ENCODE measurements at regions not wholly inside any gene's neighbourhood (a gene's known extent, or its start where the extent isn't known, plus 50 kb on each side); places are given as distances from the start of the nearest gene placed in this dataset.

DNA sequence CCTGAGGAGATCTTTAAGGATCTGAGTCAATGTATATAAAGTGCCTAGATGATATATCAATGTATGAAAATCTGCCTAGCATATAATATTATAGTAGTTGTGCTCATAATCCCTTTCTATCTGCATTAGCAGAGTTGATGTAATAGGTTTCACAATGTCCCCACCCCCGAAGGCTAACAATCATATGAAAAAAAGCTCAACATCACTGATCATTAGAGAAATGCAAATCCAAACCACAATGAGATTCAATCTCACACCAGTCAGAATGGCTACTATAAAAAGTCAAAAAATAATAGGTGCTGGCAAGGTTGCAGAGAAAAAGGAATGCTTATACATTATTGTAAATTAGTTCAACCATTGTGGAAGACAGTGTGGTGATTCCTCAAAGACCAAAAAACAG, 147.8 kb upstream of the DPT start:
- DNase-seq, result no peak
- peaks cover 0 to 11% (median 5%) of the 10 kb centered on the region in 4 donors for H3K4me1 ChIP-seq
- in situ Hi-C loops (cut with MboI; ENCODE audit: low pct_ligation_motif_present in 1 of 4, low pct_unique_long_range_greater_than_20kb in 1 of 4, low sequenced_read_pairs in 3 of 4) (no loop called here), intact Hi-C loops (cut with DNase I; ENCODE audit: low total_unique reads) (no loop called here)
- H3K9me3 ChIP-seq, result no peaks in the 10 kb centered on the region
- TF ChIP-seq POLR2AphosphoS5 (IDR thresholded peaks at IDR 0.05) (no peak), CTCF (IDR thresholded peaks at IDR 0.05) (no peak), POLR2A (IDR thresholded peaks at IDR 0.05) (no peak), EP300 (IDR thresholded peaks at IDR 0.05; ENCODE audit: low read depth) (no peak)
- no peaks in the 10 kb centered on the region for H3K36me3 ChIP-seq
- WGBS, 2 donors (ENCODE audit: low coverage in 1 of 2), result 83 to 92% methylated on average over 1 of the region's 1 CpG
- H3K4me3 ChIP-seq, result no peak overlapping the region
- H3K27ac ChIP-seq, result no peak overlapping the region
- no peaks in the 10 kb centered on the region for H3K27me3 ChIP-seq

DNA sequence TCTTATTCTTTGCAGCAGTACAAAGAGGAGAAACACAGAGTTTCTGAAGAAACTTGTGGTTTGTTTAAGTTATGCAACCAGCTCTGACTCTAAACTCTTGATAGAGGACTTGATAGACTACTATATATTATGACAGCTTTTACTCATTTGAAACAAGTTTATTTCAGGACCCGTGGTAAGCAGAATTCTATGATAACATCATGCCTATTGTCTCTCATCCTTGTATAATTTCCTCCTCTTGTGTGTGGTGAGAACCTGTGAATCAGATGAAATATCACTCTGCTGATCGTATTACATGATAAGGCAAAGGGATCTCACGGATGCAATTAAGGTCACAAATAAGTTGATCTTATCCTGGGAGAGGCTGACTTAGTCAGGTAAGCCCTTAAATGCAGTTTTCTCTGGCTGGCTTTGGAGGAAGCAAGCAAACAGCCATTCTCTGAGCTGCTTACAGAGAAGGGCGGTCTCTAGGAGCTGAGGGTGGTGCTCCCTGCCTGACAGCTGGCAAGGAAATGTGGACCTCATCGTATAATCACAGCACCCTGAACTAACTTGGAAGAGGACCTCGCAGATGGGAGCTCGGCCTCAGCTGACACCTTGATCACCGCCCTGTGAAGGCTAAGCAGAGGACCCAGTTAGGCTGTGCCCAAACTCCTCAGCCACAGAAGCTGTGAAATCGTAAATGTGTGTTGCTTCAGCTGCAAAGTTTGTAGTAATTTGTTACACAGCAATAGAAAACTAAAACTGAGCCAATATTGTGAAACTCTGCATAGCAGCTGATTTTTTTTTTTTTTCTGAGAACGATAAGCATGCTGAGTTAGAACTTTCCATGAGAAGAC, 151.1 kb upstream of the DPT start:
- Histone ChIP-seq H3K9me3 (no peaks in the 10 kb centered on the region), H3K27me3 (no peaks in the 10 kb centered on the region), H3K4me1 (peaks cover 0 to 11% (median 5%) of the 10 kb centered on the region in 4 donors), H3K27ac (peak overlapping the region; percentile 0 to 42 (median 26)), H3K4me3 (no peak overlapping the region), H3K36me3 (no peaks in the 10 kb centered on the region)
- in situ Hi-C loops (cut with MboI; ENCODE audit: low pct_ligation_motif_present in 1 of 4, low pct_unique_long_range_greater_than_20kb in 1 of 4, low sequenced_read_pairs in 3 of 4) (no loop called here), intact Hi-C loops (cut with DNase I; ENCODE audit: low total_unique reads) (no loop called here)
- 38 to 41% methylated on average over 4 to 10 of the region's 10 CpGs for WGBS, 2 donors (ENCODE audit: low coverage in 1 of 2)
- TF ChIP-seq EP300 (IDR thresholded peaks at IDR 0.05; ENCODE audit: low read depth) (no peak), POLR2AphosphoS5 (IDR thresholded peaks at IDR 0.05) (peak in 1 of 3 donors; percentile 37)
- peak; percentile 32 for DNase-seq

GRCh38 chr1:168881656-168882260, 152.8 kb upstream of the DPT start:
- in situ Hi-C loops (cut with MboI; ENCODE audit: low pct_ligation_motif_present in 1 of 4, low pct_unique_long_range_greater_than_20kb in 1 of 4, low sequenced_read_pairs in 3 of 4), result no loop called here
- 89 to 92% methylated on average over 2 of the region's 2 CpGs for WGBS, 2 donors (ENCODE audit: low coverage in 1 of 2)
- no peak for TF ChIP-seq POLR2A (IDR thresholded peaks at IDR 0.05)
- no peak for TF ChIP-seq CTCF (IDR thresholded peaks at IDR 0.05)
- Histone ChIP-seq H3K36me3 (no peaks in the 10 kb centered on the region), H3K27me3 (no peaks in the 10 kb centered on the region), H3K4me3 (no peak overlapping the region), H3K27ac (no peak overlapping the region), H3K9me3 (no peaks in the 10 kb centered on the region), H3K4me1 (peaks cover 0 to 11% (median 5%) of the 10 kb centered on the region in 4 donors)
- intact Hi-C loops (cut with DNase I; ENCODE audit: low total_unique reads), result no loop called here
- DNase-seq, result no peak

DNA sequence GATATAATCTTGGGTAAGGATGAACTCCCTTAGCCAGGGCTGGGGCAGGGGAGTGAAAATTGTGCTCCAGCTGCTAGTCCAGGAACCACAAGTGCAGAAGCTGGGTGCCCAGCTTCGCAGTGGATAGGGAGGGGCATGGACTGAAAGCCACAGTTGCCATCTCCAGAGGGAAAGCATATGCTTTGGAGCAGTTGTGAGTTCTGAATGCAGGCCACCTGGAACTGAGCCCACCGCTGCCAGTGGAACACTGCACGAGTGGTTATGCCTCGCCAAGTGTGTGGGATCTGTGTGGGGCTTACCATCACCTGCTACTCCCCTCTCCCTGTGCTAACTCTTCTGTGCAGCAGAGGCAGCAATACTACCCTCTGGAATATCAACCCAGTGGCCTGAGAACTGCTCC, 158.4 kb upstream of the DPT start:
- intact Hi-C loops (cut with DNase I; ENCODE audit: low total_unique reads) (no loop called here), in situ Hi-C loops (cut with MboI; ENCODE audit: low pct_ligation_motif_present in 1 of 4, low pct_unique_long_range_greater_than_20kb in 1 of 4, low sequenced_read_pairs in 3 of 4) (no loop called here)
- no peaks in the 10 kb centered on the region for H3K4me1 ChIP-seq
- no peaks in the 10 kb centered on the region for H3K36me3 ChIP-seq
- no peak overlapping the region for H3K4me3 ChIP-seq
- no peak overlapping the region for H3K27ac ChIP-seq
- no peaks in the 10 kb centered on the region for H3K27me3 ChIP-seq
- H3K9me3 ChIP-seq, result no peaks in the 10 kb centered on the region
- 77% methylated on average over 4 of the region's 4 CpGs; no CpG with 5 or more reads in 1 of the 2 donors for WGBS, 2 donors (ENCODE audit: low coverage in 1 of 2)
- no peak for TF ChIP-seq EP300 (IDR thresholded peaks at IDR 0.05; ENCODE audit: low read depth)
- no peak for TF ChIP-seq CTCF (IDR thresholded peaks at IDR 0.05)
- TF ChIP-seq POLR2AphosphoS5 (IDR thresholded peaks at IDR 0.05), result no peak
- TF ChIP-seq POLR2A (IDR thresholded peaks at IDR 0.05), result no peak
- DNase-seq, result no peak

Measured in transverse colon (tissue), 4 donors.